Peyer's patch (tissue), 4 donors: ENCODE measurements at regions not wholly inside any gene's neighbourhood (a gene's known extent, or its start where the extent isn't known, plus 50 kb on each side); places are given as distances from the start of the nearest gene placed in this dataset.

Experiments used
- DNase-seq, 3 donors: peaks; one replicate each; pipeline ENCODE4 v3.0.0-alpha.2; 2017 to 2019
- H3K27ac ChIP-seq, 4 donors: fragments of 200-600 bp; sonication (generic); one replicate each; pipeline ENCODE4 v1.5.1; 2016 to 2019
- H3K27me3 ChIP-seq, 2 donors: fragments of 200-600 bp; sonication (generic); one replicate each; pipeline ENCODE4 v1.5.1; 2019
- H3K36me3 ChIP-seq, 3 donors: fragments of 200-600 bp; sonication (generic); one replicate each; pipeline ENCODE4 v1.5.1; 2016 to 2019
- H3K4me1 ChIP-seq, 4 donors: fragments of 200-600 bp; sonication (generic); one replicate each; pipeline ENCODE4 v1.5.1; 2016 to 2019
- H3K4me3 ChIP-seq, 4 donors: fragments of 200-600 bp; sonication (generic); 1 replicate in 3 of 4; 2 replicates in 1 of 4; pipeline ENCODE4 v1.5.1; 2016 to 2019; ENCODE audit warnings: mild to moderate bottlenecking in 1 of 4
- H3K9me3 ChIP-seq, 4 donors: fragments of 200-600 bp; sonication (generic); one replicate each; pipeline ENCODE4 v1.5.1; 2016 to 2019; ENCODE audit warnings: mild to moderate bottlenecking in 1 of 4
- CTCF ChIP-seq, 6 experiments: fragments of 450-650 bp in 4 of 6; fragments of 200-600 bp in 2 of 6; sonication (generic) in 1 of 6; IDR thresholded peaks; one replicate each; pipeline ENCODE4 v1.5.1; 2017 to 2019; ENCODE audit warnings: antibody characterized with exemption in 6 of 6, mild to moderate bottlenecking in 3 of 6, moderate library complexity in 1 of 6
- POLR2A ChIP-seq, 2 donors: fragments of 450-650 bp; IDR thresholded peaks; one replicate each; pipeline ENCODE4 v1.5.1; 2017; ENCODE audit warnings: antibody characterized with exemption in 2 of 2, mild to moderate bottlenecking in 2 of 2, moderate library complexity in 2 of 2

DNA sequence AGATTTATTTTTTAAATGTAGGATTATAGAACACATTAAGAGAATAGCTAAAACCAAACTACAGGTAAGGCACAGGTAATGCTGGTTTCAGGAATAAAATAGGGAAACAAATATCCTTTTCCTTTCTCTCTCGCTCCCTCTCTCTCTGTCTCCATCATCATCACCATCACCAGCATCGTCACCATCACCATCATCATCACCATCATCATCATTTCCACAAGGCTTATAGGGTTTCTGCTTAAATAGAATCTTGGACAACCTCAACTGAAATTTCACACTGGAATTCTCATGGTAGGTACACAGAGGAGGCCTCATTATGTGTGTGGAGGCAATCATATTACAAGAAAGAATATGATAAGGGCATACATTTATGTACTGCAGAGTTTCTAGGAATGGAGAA is 823.6 kb downstream of the MAFB start:
- Histone ChIP-seq H3K4me1 (no peaks in the 10 kb centered on the region), H3K36me3 (no peaks in the 10 kb centered on the region), H3K9me3 (no peaks in the 10 kb centered on the region), H3K4me3 (no peak overlapping the region), H3K27me3 (no peaks in the 10 kb centered on the region), H3K27ac (no peak overlapping the region)
- TF ChIP-seq CTCF (IDR thresholded peaks at IDR 0.05) (no peak), POLR2A (IDR thresholded peaks at IDR 0.05) (no peak)
- DNase-seq: no peak

DNA sequence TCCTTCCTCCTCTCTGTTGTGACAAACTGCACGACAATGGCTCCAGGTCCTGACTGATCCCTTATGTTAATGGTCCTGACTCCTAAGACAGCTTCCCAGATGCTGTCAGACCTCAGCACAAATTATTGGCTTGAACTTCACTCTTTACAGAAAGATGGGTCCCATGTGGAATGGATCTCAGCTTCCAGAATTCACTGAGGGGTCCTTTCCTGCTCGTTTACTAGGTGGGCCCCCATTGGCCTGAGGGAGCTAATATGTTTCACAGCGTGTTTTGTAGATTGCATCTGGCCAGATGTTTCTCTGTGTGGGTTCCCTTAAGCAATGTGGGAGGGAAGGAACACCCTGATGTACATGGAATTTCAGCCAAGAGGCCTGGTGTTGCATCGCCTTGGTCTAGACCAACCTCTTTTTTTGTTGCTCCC is 826.6 kb downstream of the MAFB start:
- TF ChIP-seq POLR2A (IDR thresholded peaks at IDR 0.05): no peak
- TF ChIP-seq CTCF (IDR thresholded peaks at IDR 0.05): no peak
- no peak overlapping the region for H3K27ac ChIP-seq
- DNase-seq: no peak

GRCh38 chr20:39861381-39861780 is 827.7 kb downstream of the MAFB start:
- Histone ChIP-seq H3K36me3 (no peaks in the 10 kb centered on the region), H3K27me3 (no peaks in the 10 kb centered on the region), H3K4me3 (no peak overlapping the region), H3K27ac (no peak overlapping the region), H3K4me1 (no peaks in the 10 kb centered on the region), H3K9me3 (no peaks in the 10 kb centered on the region)
- TF ChIP-seq POLR2A (IDR thresholded peaks at IDR 0.05) (no peak), CTCF (IDR thresholded peaks at IDR 0.05) (no peak)
- no peak for DNase-seq

More for the DNA sequence above, 826.6 kb downstream of the MAFB start:
- no peaks in the 10 kb centered on the region for H3K36me3 ChIP-seq
- no peaks in the 10 kb centered on the region for H3K27me3 ChIP-seq
- H3K9me3 ChIP-seq: no peaks in the 10 kb centered on the region
- H3K4me1 ChIP-seq: no peaks in the 10 kb centered on the region
- no peak overlapping the region for H3K4me3 ChIP-seq

GRCh38 chr20:39857835-39858234 is 831.2 kb downstream of the MAFB start:
- no peak for TF ChIP-seq CTCF (IDR thresholded peaks at IDR 0.05)
- TF ChIP-seq POLR2A (IDR thresholded peaks at IDR 0.05): no peak
- Histone ChIP-seq H3K27me3 (no peaks in the 10 kb centered on the region), H3K4me1 (no peaks in the 10 kb centered on the region), H3K4me3 (no peak overlapping the region), H3K9me3 (no peaks in the 10 kb centered on the region), H3K36me3 (no peaks in the 10 kb centered on the region), H3K27ac (no peak overlapping the region)
- no peak for DNase-seq

GRCh38 chr20:39857187-39857586 is 831.8 kb downstream of the MAFB start:
- no peaks in the 10 kb centered on the region for H3K9me3 ChIP-seq
- H3K4me3 ChIP-seq: no peak overlapping the region
- TF ChIP-seq CTCF (IDR thresholded peaks at IDR 0.05) (no peak), POLR2A (IDR thresholded peaks at IDR 0.05) (no peak)
- no peaks in the 10 kb centered on the region for H3K27me3 ChIP-seq
- no peaks in the 10 kb centered on the region for H3K4me1 ChIP-seq
- H3K27ac ChIP-seq: no peak overlapping the region
- DNase-seq: no peak
- no peaks in the 10 kb centered on the region for H3K36me3 ChIP-seq

DNA sequence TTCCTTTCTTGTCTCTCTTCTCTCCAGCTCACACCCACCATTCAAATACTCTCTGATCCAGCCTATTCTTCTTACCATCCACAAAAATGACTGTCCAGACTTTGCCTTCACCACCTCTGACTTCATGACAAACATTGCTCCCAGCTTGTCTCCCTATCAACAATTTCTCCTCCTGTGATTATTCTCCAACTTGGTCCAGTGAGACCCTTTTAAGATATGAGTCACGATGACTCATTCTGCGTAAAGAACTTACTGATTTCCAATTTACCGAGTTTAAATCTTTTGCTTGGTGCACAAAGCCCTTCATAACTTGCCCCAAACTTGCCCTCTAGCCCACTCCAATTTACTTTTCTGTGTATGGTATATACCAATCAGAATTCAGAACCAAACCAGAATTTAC is 833.2 kb downstream of the MAFB start:
- H3K27ac ChIP-seq: no peak overlapping the region
- H3K27me3 ChIP-seq: no peaks in the 10 kb centered on the region
- H3K4me1 ChIP-seq: no peaks in the 10 kb centered on the region
- no peaks in the 10 kb centered on the region for H3K36me3 ChIP-seq
- H3K9me3 ChIP-seq: no peaks in the 10 kb centered on the region
- TF ChIP-seq CTCF (IDR thresholded peaks at IDR 0.05): no peak
- no peak for TF ChIP-seq POLR2A (IDR thresholded peaks at IDR 0.05)
- no peak overlapping the region for H3K4me3 ChIP-seq
- DNase-seq: no peak
